NCI-H2171 (cell line): ENCODE measurements at regions not wholly inside any gene's neighbourhood (a gene's known extent, or its start where the extent isn't known, plus 50 kb on each side); places are given as distances from the start of the nearest gene placed in this dataset.
"Not testable (repeated sequence)": the region's sequence is repeated elsewhere in the genome, so short reads cannot be mapped to it uniquely, and the experiment has no call there.

Experiments
- DNase-seq: peaks from one replicate; lab custom pipeline; 2025; lab: John Stamatoyannopoulos, UW

DNA sequence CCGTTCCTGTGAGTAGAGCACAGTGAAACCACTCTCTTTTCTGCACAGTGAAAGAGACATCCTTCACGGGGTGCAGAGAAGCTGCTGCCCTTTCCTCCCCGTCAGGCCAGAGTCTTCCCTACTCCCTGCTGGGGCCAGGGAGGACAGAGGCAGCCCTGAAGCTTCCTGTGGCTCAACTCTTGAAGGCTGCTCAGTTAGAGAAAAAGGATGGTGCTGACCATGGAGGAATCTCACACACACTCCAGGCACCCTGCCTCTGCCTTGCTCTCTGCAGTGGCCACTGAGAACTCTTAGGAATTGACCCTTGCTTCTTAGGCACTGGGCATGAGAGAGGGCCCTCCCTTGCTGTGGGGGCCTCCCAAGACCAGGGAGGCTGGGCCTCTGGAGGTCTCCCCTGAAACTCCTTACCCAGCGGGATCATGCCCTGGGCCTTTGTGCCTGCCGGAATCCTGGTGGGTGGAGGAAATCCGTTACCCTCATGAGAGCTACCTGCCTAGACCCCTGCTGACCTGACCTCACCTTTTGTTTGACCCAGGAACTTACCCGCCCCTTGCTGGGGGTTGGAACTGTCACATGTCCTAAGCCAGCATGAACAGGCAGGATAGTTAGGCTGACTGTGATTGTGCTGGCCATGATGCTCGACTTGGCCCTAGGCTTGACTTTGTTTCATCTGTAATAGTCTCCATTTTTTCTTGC lies 65.0 kb upstream of the CD93 start:
- no peak for DNase-seq

DNA sequence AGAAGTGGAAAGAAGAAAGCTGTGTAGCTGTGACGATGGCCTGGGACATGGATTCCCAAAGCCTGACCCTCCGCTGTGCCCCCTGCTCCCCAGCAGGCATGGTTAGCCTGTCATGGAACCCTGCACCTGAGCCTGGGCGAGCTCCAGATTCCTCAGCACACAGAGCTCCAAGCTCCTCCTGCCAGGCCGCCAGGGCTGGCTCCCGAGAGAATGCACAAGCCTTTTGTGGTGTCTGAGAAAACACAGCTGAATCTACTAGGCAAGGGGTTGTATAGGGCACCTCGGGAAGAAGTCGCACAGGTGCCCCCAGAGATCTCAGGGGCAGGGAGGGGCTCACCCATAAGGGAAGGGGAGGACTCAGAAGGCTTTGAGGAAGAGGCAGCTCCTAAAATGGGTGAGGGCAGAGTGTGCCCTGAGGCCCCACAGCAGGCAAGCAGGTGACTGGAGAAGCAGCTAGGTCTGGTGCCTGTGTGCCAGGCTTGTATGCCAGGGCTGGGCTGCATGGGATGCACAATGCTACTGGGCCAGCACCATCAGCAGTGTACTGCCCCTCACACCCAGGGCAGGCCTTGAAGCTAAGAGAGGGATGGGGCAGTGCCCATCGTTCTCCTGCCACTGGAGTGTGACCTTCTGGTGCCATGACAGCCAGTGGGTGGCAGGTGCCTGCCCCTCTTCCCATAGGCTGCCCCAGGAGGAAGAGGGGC lies 64.3 kb upstream of the CD93 start:
- DNase-seq = no peak

- no peak for DNase-seq
Observed at GRCh38 chr20:23149623-23150279, 63.6 kb upstream of the CD93 start.

- no peak for DNase-seq
Observed at GRCh38 chr20:23148731-23149570, 62.8 kb upstream of the CD93 start.

- no peak for DNase-seq
Observed at GRCh38 chr20:23147964-23148730, 62.0 kb upstream of the CD93 start.

GRCh38 chr20:23147647-23147963 lies 61.5 kb upstream of the CD93 start:
- DNase-seq = no peak

DNA sequence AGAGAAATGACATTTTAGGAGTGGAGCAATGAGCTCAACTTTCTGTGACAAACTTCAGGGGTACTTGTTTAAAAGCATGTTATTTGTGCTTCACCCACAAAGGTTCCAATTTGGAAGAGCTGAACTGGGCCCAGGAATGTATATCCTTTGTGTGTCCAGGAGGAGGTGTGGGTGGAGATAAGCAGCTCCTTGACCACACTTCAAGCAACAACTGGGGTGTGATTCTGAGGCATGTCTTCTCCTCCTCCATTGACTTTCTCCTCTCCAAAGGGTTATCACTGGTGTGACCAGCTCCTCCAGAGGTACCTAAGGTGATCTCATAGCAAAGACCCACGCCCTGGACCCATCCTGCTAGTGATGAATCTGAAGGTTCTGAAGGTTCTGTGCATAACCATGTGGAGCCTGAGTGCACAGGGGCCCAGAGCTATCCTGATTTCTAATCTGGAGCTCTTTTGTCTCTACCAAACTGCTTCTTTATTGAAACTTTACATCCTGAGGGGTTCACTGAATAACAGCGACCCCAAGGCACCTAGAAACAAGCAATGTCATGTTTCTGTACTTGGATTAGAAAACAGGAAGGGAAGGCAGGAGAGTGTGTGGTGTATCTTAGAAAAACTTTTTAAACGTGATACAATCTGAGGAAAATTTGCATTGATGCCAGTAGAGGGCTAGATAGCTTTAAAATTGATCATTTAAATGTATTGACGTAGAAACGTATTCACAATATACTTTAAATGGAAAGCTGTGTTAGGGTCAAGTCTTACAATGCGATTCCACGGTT lies 60.9 kb upstream of the CD93 start:
- DNase-seq = no peak

- no peak for DNase-seq
Observed at GRCh38 chr20:23146181-23146580, 60.1 kb upstream of the CD93 start.

DNA sequence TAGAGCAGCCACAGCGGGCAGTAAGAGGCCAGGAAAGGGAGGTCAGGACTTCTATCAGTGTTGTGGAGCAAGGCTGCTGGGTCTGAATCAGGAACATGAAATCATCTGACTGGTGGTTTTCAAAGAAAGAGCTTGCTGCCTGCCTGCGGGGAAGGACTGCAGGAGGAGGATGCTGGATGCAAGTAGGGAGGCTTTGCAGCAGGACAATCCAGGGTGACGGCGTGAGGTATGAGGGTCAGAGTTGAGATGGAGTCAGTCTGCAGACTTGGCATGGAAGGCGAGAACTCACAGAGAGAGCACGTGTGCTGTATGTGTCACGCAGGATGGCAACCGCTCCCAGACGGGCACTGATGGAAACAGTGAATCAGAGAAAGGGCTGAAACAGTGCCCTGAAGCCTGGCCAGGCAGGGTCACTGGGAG lies 59.2 kb upstream of the CD93 start:
- DNase-seq = no peak

DNA sequence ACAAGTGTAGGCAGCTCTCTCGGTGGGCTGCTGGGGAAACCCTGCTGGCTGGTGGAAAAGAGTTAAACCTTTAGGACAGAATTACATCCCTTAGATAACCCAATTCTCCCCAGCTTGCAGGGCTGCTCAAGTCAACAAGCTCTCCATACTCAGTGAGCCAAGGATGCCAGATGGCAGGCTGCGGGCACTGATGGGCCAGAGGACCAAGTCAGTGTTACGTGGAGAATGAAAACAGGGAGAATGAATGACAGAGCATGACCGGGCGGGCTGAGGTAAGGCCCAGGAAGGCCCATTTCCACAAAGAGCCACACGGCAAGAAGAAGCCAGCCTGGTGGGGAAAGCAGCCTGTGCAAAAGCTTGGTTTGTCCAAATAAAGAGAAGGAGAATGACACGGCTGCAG lies 58.7 kb upstream of the CD93 start:
- no peak for DNase-seq

GRCh38 chr20:23143986-23144690 lies 58.0 kb upstream of the CD93 start:
- DNase-seq = no peak

DNA sequence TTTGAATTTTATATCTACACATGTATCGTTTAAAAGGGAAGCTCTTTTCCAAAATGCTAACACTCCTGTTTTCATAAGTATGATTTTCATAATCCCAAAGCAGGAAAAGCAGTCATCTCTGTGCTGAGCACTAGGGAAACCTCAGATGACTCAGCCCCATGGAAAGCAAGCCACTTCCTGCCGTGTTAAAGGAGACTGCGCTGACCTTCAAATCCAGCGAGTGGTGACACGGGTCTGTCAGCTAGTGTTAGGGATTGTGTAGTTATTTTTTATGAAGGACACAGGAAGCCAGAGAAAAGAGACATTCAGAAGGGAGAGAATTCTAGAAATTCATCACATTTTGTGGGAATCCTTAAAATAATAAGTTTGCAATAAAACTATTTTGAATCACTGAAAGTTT lies 57.0 kb upstream of the CD93 start:
- DNase-seq = no peak

DNA sequence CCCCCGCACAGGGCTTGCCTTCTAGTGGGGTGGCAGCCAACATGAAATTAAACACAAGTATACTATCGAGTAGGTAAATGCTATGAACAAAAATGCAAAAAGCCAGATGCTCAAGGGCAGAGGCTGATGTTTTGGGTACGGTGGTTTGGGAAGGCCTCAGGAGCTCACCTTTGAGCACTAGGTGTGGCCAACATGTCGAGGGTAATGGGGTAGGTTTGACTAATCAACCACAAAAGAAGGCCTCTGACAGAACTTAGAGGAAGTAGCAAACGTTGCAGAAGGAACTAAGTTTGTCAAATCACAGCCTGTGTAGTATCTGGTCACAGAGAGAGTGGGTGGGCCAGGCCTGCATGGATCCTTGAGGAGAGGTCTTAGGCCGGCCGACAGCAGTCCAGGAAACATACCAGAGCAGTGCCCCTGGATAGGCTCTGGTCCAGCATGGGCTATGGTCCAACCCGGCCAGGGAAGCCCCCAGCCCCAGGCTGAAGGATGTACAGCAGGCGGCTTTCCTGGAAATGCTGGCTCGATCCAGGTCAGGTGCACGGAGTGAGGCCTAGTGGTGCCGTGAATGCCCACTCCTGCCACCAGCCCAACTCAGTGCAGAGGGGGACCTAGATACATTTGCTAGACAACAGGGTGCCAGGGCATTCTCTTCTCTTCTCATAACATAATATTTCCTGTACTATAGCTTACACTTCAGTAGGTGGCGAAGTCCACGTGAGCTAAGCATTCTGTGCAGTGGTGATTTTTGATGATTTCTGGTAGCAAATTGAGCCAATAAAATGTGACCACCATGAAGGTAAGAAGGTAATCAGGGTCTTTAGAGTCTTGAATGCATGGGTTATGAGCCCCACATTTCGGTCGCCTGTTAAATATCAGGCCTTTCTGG lies 56.3 kb upstream of the CD93 start:
- no peak for DNase-seq

DNA sequence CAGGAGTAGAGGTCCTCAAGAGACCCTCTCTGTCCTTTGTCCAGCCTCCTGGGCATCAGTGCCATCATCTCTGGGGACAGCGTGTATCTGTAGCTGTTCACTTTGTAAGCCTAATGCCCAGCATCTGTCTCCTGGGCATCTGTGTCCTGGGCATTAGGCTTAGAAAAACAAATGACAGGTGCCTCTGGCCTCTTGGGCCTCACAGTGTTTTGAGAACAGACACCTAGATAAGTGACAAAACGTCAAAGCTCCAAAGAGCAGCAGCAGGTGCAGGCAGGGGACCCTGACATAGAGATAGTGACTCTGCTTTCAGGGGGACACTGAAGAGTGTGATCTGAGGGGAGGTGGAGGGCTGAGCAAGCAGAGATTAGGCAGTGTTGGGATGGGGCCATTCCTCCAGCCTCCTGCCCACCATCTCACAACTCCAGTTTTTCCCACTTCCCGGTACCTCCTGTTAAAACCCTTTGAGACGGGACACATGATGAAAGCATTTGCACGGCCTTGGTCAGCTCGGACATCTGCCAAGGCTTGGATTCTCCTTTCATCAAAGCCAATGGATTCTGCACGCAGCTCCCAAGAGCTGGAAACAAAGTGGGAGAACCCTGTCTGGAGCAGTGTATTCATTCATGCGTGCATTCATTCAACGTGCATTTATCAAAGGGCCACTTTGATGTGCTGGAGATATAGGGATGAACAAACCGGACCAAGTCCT lies 55.5 kb upstream of the CD93 start:
- DNase-seq = no peak

- DNase-seq = no peak
Observed at GRCh38 chr20:23140991-23141390, 54.9 kb upstream of the CD93 start.

DNA sequence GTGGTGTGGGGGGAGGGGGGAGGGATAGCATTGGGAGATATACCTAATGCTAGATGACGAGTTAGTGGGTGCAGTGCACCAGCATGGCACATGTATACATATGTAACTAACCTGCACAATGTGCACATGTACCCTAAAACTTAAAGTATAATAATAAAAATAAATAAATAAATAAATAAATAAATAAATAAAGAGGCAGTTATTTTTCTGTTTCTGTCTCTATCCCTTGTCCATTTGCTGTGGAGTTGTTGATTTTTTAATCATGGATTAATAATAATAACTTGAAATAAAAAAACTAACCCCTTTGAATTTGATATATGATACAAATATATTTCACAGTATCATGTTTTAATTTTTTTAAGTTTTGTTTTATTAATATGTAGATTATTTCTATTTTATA lies 53.9 kb upstream of the CD93 start:
- DNase-seq = not testable (repeated sequence)

DNA sequence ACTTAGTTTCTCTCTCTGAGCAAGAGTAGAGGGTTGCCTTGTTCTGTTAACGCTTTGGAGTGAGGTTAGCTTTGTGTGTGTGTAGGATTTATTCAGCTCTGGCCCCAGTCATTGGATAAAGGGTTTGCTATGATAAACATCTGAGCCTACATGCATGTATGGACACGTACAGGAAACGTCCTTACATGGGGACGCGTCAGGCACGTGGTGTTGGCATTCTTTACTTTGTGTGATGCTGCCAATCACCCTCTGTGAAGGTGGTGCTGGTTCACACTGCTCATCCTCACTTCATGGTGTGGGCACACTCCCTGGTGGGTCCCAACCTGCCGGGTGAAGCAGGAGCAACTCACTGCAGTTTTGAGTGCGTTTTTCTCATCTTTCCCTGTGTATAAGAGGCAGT lies 53.4 kb upstream of the CD93 start:
- no peak for DNase-seq

DNA sequence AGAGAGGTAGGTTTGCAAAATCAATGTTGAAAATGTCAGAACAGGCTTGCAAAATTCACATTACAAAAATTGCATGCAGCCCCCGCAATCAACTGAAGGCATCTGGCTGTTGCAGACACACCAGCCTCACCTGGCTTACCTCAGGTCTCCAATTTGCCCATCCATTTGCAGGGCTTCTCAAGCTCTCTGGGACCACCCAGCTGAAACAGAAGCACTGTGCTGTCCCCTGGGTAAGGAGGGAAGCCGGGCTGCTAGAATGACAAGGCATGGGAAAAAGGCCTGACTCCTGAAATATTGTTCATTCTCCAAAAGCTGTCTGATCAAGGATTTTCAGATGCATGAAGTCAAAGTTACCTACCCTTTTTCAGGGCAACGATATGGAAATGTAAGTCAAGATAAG lies 52.6 kb upstream of the CD93 start:
- DNase-seq = no peak

DNA sequence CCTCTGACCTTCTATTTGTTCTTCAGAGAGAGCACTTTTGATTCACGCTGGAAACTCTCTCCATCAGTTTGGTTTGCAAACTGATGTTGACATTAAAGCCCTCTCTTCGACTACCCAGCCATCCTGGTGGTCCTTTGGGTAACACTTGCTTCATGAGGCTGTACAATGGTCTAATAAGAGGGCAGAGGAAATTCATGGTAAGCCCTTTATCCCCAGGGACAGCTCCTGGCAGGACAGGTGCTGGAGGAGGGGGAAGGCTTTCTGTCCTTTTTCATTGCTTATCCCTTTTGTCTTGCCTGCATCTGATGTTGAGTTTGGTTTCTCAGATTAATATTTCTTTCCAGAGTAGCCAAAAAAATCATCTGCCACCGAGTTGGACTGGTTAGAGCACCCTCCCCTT lies 52.1 kb upstream of the CD93 start:
- DNase-seq = no peak
